Peyer's patch (tissue), 4 donors: ENCODE measurements at regions not wholly inside any gene's neighbourhood (a gene's known extent, or its start where the extent isn't known, plus 50 kb on each side); places are given as distances from the start of the nearest gene placed in this dataset.

ENCODE experiments used
- POLR2A ChIP-seq, 2 donors: fragments of 450-650 bp; IDR thresholded peaks; one replicate each; pipeline ENCODE4 v1.5.1; 2017; ENCODE audit warnings: antibody characterized with exemption in 2 of 2, mild to moderate bottlenecking in 2 of 2, moderate library complexity in 2 of 2
- TF ChIP-seq, protein P1 (sequence below), 6 experiments: fragments of 450-650 bp in 4 of 6; fragments of 200-600 bp in 2 of 6; sonication (generic) in 1 of 6; IDR thresholded peaks; one replicate each; pipeline ENCODE4 v1.5.1; 2017 to 2019; ENCODE audit warnings: antibody characterized with exemption in 6 of 6, mild to moderate bottlenecking in 3 of 6, moderate library complexity in 1 of 6

DNA sequence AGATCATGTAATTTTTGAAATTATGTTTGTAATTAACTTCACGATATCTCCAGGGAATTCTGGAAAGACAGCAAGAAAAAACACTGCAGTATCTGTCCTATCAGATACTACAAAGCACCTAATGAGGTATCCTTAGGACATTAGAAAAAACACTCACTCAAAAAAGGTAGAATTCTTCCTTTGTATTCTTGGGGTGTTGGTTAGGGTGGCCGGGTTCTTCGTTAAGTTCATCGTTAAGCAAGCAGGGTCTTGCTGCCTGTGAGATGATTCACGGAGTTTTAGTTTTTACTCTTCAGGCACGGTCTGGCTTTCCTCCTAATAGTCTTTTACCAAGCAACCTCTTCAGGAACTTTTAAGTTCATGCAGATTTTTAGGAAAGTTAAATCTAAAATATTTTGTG lies 91.4 kb upstream of the IRX4 start:
- TF ChIP-seq, protein P1, sequence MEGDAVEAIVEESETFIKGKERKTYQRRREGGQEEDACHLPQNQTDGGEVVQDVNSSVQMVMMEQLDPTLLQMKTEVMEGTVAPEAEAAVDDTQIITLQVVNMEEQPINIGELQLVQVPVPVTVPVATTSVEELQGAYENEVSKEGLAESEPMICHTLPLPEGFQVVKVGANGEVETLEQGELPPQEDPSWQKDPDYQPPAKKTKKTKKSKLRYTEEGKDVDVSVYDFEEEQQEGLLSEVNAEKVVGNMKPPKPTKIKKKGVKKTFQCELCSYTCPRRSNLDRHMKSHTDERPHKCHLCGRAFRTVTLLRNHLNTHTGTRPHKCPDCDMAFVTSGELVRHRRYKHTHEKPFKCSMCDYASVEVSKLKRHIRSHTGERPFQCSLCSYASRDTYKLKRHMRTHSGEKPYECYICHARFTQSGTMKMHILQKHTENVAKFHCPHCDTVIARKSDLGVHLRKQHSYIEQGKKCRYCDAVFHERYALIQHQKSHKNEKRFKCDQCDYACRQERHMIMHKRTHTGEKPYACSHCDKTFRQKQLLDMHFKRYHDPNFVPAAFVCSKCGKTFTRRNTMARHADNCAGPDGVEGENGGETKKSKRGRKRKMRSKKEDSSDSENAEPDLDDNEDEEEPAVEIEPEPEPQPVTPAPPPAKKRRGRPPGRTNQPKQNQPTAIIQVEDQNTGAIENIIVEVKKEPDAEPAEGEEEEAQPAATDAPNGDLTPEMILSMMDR (IDR thresholded peaks at IDR 0.05) = no peak
- no peak for TF ChIP-seq POLR2A (IDR thresholded peaks at IDR 0.05)
